H9 (cell line): ENCODE measurements at regions not wholly inside any gene's neighbourhood (a gene's known extent, or its start where the extent isn't known, plus 50 kb on each side); places are given as distances from the start of the nearest gene placed in this dataset.

Source experiments
- DNase-seq: peaks from one replicate; pipeline ENCODE4 v3.0.0-alpha.2; 2017
- H2AFZ ChIP-seq: one replicate; pipeline ENCODE4 v1.6.1; 2013; ENCODE audit warnings: mild to moderate bottlenecking, low read length, control low read depth, moderate library complexity
- H2AK5ac ChIP-seq: 2 replicates; pipeline ENCODE4 v1.6.1; 2013; ENCODE audit warnings: low read length, control low read depth, mixed read lengths; ENCODE audit not compliant: insufficient read length
- H2BK120ac ChIP-seq: one replicate; pipeline ENCODE4 v1.6.1; 2013; ENCODE audit warnings: low read depth, mild to moderate bottlenecking, low read length, control low read depth, inconsistent platforms; ENCODE audit not compliant: poor library complexity, severe bottlenecking
- H2BK12ac ChIP-seq: 2 replicates; pipeline ENCODE4 v1.6.1; 2013; ENCODE audit warnings: low read length, control low read depth, mixed read lengths, low read depth; ENCODE audit not compliant: insufficient read length
- H2BK15ac ChIP-seq: 2 replicates; pipeline ENCODE4 v1.6.1; 2013; ENCODE audit warnings: low read depth, low read length, control low read depth
- H2BK20ac ChIP-seq: one replicate; pipeline ENCODE4 v1.6.1; 2013; ENCODE audit warnings: low read depth, mild to moderate bottlenecking, low read length, control low read depth, inconsistent platforms; ENCODE audit not compliant: poor library complexity, severe bottlenecking
- H2BK5ac ChIP-seq: 2 replicates; pipeline ENCODE4 v1.6.1; 2013; ENCODE audit warnings: low read length, control low read depth, mixed read lengths; ENCODE audit not compliant: insufficient read length
- H3K14ac ChIP-seq: 2 replicates; pipeline ENCODE4 v1.6.1; 2013; ENCODE audit warnings: low read length, control low read depth; ENCODE audit not compliant: insufficient read depth
- H3K18ac ChIP-seq: 2 replicates; pipeline ENCODE4 v1.6.1; 2013; ENCODE audit warnings: low read depth, mild to moderate bottlenecking, mixed read lengths, low read length, control low read depth; ENCODE audit not compliant: insufficient read length
- H3K23ac ChIP-seq: 2 replicates; pipeline ENCODE4 v1.6.1; 2013; ENCODE audit warnings: low read length, control low read depth, mixed read lengths, low read depth; ENCODE audit not compliant: insufficient read length
- H3K23me2 ChIP-seq: 2 replicates; pipeline ENCODE4 v1.6.1; 2013; ENCODE audit warnings: low read depth, mild to moderate bottlenecking, mixed read lengths, low read length, control low read depth; ENCODE audit not compliant: insufficient read length, poor library complexity, severe bottlenecking
- H3K27ac ChIP-seq: 2 replicates; pipeline ENCODE4 v1.5.1; 2013; ENCODE audit warnings: low read length, control low read depth, mixed read lengths, low read depth; ENCODE audit not compliant: insufficient read length
- H3K27me3 ChIP-seq: 2 replicates; pipeline ENCODE4 v1.6.1; 2013; ENCODE audit warnings: low read length, control low read depth, inconsistent platforms; ENCODE audit not compliant: insufficient read depth
- H3K4ac ChIP-seq: 2 replicates; pipeline ENCODE4 v1.6.1; 2013; ENCODE audit warnings: low read depth, mild to moderate bottlenecking, control low read depth, inconsistent platforms, low read length, moderate library complexity
- H3K4me1 ChIP-seq: 2 replicates; pipeline ENCODE4 v1.6.1; 2013; ENCODE audit warnings: low read length, control low read depth, inconsistent platforms; ENCODE audit not compliant: insufficient read depth
- H3K4me2 ChIP-seq: 2 replicates; pipeline ENCODE4 v1.6.1; 2013; ENCODE audit warnings: low read length, control low read depth, mixed read lengths; ENCODE audit not compliant: insufficient read length, insufficient read depth
- H3K56ac ChIP-seq: 2 replicates; pipeline ENCODE4 v1.6.1; 2013; ENCODE audit warnings: low read depth, mild to moderate bottlenecking, mixed read lengths, low read length, control low read depth; ENCODE audit not compliant: insufficient read length
- H3K79me1 ChIP-seq: 2 replicates; pipeline ENCODE4 v1.6.1; 2013; ENCODE audit warnings: low read depth, mild to moderate bottlenecking, moderate library complexity, low read length, control low read depth, inconsistent platforms; ENCODE audit not compliant: insufficient read depth, poor library complexity, severe bottlenecking
- H3K79me2 ChIP-seq: 2 replicates; pipeline ENCODE4 v1.6.1; 2013; ENCODE audit warnings: low read length, control low read depth, inconsistent platforms; ENCODE audit not compliant: insufficient read depth
- H3K9ac ChIP-seq: 2 replicates; pipeline ENCODE4 v1.6.1; 2013; ENCODE audit warnings: low read length, control low read depth, mixed read lengths; ENCODE audit not compliant: insufficient read length; ENCODE audit errors: extremely low read depth
- H3K9me3 ChIP-seq: one replicate; pipeline ENCODE4 v1.6.1; 2013; ENCODE audit warnings: low read depth, low read length, inconsistent platforms; ENCODE audit not compliant: control insufficient read depth
- H3T11ph ChIP-seq: one replicate; pipeline ENCODE4 v1.6.1; 2013; ENCODE audit warnings: mild to moderate bottlenecking, low read length, control low read depth, inconsistent platforms
- H4K20me1 ChIP-seq: one replicate; pipeline ENCODE4 v1.6.1; 2013; ENCODE audit not compliant: control insufficient read depth, insufficient read length, insufficient read depth
- H4K5ac ChIP-seq: 2 replicates; pipeline ENCODE4 v1.6.1; 2013; ENCODE audit warnings: low read depth, mild to moderate bottlenecking, mixed read lengths, low read length, control low read depth; ENCODE audit not compliant: insufficient read length
- H4K8ac ChIP-seq: replicated peaks from 2 replicates; pipeline ENCODE4 v1.6.1; 2013; ENCODE audit warnings: low read length, control low read depth, mixed read lengths, low read depth; ENCODE audit not compliant: insufficient read length
- H4K91ac ChIP-seq: 2 replicates; pipeline ENCODE4 v1.6.1; 2013; ENCODE audit warnings: low read depth, mild to moderate bottlenecking, moderate library complexity, mixed read lengths, low read length, control low read depth; ENCODE audit not compliant: insufficient read length
- H3K27ac Mint-ChIP-seq, 3 experiments: 2 replicates in 2 of 3; 3 replicates in 1 of 3; pipeline ENCODE4 v1.8.0; 2020 to 2021; ENCODE audit warnings: mixed read lengths in 3 of 3, mild to moderate bottlenecking in 1 of 3, moderate library complexity in 1 of 3
- H3K27me3 Mint-ChIP-seq: 2 replicates; pipeline ENCODE4 v1.8.0; 2021; ENCODE audit warnings: low read depth, mild to moderate bottlenecking, moderate library complexity, mixed read lengths
- H3K36me3 Mint-ChIP-seq, 3 experiments: 2 replicates in 2 of 3; 3 replicates in 1 of 3; pipeline ENCODE4 v1.8.0; 2020 to 2021; ENCODE audit warnings: low read depth in 3 of 3, mixed read lengths in 3 of 3; ENCODE audit not compliant: insufficient read depth in 1 of 3
- H3K4me1 Mint-ChIP-seq, 2 experiments: 2 replicates each; pipeline ENCODE4 v1.8.0; 2020; ENCODE audit warnings: mixed read lengths in 2 of 2
- H3K4me3 Mint-ChIP-seq, 2 experiments: 2 replicates in 1 of 2; 3 replicates in 1 of 2; pipeline ENCODE4 v1.8.0; 2020 to 2021; ENCODE audit warnings: mild to moderate bottlenecking in 2 of 2, mixed read lengths in 2 of 2, moderate library complexity in 1 of 2
- H3K9me3 Mint-ChIP-seq, 2 experiments: 2 replicates in 1 of 2; 3 replicates in 1 of 2; pipeline ENCODE4 v1.8.0; 2020; ENCODE audit warnings: mild to moderate bottlenecking in 2 of 2, mixed read lengths in 2 of 2, moderate library complexity in 1 of 2
- CTCF ChIP-seq: fragments of 200-600 bp; sonication (generic); conservative IDR thresholded peaks from 3 replicates; pipeline ENCODE4 v1.8.0; 2021; ENCODE audit warnings: antibody characterized with exemption, mild to moderate bottlenecking
- WGBS: extraction: QIAGEN DNeasy Blood & Tissue Kit; methylation state at CpG from one replicate; pipeline ENCODE4 v1.1.7; 2013; ENCODE audit warnings: missing lambda C conversion rate, low lambda C conversion rate, mixed read lengths; ENCODE audit not compliant: insufficient read length; ENCODE audit errors: extremely low coverage; 5-methylcytosine and 5-hydroxymethylcytosine counted together

GRCh38 chr2:62409442-62409841 lies 96.6 kb downstream of the TMEM17 start:
- H3K27ac Mint-ChIP-seq, result no peak overlapping the region
- Histone ChIP-seq H2BK15ac (no peak overlapping the region), H3K27ac (no peak overlapping the region), H2BK12ac (no peak overlapping the region), H4K91ac (no peak overlapping the region), H3K4me2 (no peak overlapping the region), H3K79me2 (no peaks in the 10 kb centered on the region), H3K9me3 (no peaks in the 10 kb centered on the region), H3T11ph (no peak overlapping the region), H4K20me1 (no peaks in the 10 kb centered on the region), H4K8ac (no peak overlapping the region), H3K14ac (no peak overlapping the region), H4K5ac (no peak overlapping the region), H2AK5ac (no peak overlapping the region), H2BK20ac (no peak overlapping the region), H3K9ac (no peak overlapping the region), H2BK5ac (no peak overlapping the region), H2AFZ (no peak overlapping the region), H3K4ac (no peak overlapping the region), H3K18ac (no peak overlapping the region), H3K23me2 (no peaks in the 10 kb centered on the region), H2BK120ac (no peak overlapping the region), H3K79me1 (no peaks in the 10 kb centered on the region), H3K23ac (no peak overlapping the region), H3K56ac (no peak overlapping the region), H3K27me3 (no peaks in the 10 kb centered on the region), H3K4me1 (peaks cover 4% of the 10 kb centered on the region; the same call in 1 of the 2 replicates)
- peaks cover 26 to 27% of the 10 kb centered on the region in 2 experiments for H3K9me3 Mint-ChIP-seq
- H3K4me3 Mint-ChIP-seq, result no peak overlapping the region
- WGBS, result no CpG with 5 or more reads among the region's 2 CpGs
- TF ChIP-seq CTCF, result no peak
- no peak for DNase-seq
- peaks cover 37 to 49% of the 10 kb centered on the region in 2 experiments for H3K4me1 Mint-ChIP-seq
- H3K27me3 Mint-ChIP-seq, result no peaks in the 10 kb centered on the region
- peaks cover 0 to 33% (median 21%) of the 10 kb centered on the region in 3 experiments; a peak in 6 of 7 replicates for H3K36me3 Mint-ChIP-seq
